ENCODE measurements at regions not wholly inside any gene's neighbourhood (a gene's known extent, or its start where the extent isn't known, plus 50 kb on each side); places are given as distances from the start of the nearest gene placed in this dataset.

- TF ChIP-seq, protein P1, sequence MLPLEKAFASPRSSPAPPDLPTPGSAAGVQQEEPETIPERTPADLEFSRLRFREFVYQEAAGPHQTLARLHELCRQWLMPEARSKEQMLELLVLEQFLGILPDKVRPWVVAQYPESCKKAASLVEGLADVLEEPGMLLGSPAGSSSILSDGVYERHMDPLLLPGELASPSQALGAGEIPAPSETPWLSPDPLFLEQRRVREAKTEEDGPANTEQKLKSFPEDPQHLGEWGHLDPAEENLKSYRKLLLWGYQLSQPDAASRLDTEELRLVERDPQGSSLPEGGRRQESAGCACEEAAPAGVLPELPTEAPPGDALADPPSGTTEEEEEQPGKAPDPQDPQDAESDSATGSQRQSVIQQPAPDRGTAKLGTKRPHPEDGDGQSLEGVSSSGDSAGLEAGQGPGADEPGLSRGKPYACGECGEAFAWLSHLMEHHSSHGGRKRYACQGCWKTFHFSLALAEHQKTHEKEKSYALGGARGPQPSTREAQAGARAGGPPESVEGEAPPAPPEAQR (CRISPR knock-in tag; IDR thresholded peaks at IDR 0.05) = no peak
- TF ChIP-seq ZNF138 (CRISPR knock-in tag; conservative IDR thresholded peaks at IDR 0.05) (no peak), TCF7 (CRISPR knock-in tag; IDR thresholded peaks at IDR 0.05; ENCODE audit: low read depth) (no peak), RELA (CRISPR knock-in tag; IDR thresholded peaks at IDR 0.05; ENCODE audit: borderline replicate concordance) (no peak), HMGA2 (CRISPR knock-in tag; IDR thresholded peaks at IDR 0.05) (no peak), SOX15 (CRISPR knock-in tag; IDR thresholded peaks at IDR 0.05) (no peak), ATF2 (CRISPR knock-in tag; IDR thresholded peaks at IDR 0.05; ENCODE audit: borderline replicate concordance, low read depth) (no peak), ARID4B (CRISPR knock-in tag; IDR thresholded peaks at IDR 0.05; ENCODE audit: borderline replicate concordance) (no peak), ZBTB21 (CRISPR knock-in tag; IDR thresholded peaks at IDR 0.05; ENCODE audit: borderline replicate concordance) (no peak), KAT7 (CRISPR knock-in tag; IDR thresholded peaks at IDR 0.05; ENCODE audit: borderline replicate concordance) (no peak), ATF1 (CRISPR knock-in tag; IDR thresholded peaks at IDR 0.05) (no peak)
- TF ChIP-seq, protein P2, sequence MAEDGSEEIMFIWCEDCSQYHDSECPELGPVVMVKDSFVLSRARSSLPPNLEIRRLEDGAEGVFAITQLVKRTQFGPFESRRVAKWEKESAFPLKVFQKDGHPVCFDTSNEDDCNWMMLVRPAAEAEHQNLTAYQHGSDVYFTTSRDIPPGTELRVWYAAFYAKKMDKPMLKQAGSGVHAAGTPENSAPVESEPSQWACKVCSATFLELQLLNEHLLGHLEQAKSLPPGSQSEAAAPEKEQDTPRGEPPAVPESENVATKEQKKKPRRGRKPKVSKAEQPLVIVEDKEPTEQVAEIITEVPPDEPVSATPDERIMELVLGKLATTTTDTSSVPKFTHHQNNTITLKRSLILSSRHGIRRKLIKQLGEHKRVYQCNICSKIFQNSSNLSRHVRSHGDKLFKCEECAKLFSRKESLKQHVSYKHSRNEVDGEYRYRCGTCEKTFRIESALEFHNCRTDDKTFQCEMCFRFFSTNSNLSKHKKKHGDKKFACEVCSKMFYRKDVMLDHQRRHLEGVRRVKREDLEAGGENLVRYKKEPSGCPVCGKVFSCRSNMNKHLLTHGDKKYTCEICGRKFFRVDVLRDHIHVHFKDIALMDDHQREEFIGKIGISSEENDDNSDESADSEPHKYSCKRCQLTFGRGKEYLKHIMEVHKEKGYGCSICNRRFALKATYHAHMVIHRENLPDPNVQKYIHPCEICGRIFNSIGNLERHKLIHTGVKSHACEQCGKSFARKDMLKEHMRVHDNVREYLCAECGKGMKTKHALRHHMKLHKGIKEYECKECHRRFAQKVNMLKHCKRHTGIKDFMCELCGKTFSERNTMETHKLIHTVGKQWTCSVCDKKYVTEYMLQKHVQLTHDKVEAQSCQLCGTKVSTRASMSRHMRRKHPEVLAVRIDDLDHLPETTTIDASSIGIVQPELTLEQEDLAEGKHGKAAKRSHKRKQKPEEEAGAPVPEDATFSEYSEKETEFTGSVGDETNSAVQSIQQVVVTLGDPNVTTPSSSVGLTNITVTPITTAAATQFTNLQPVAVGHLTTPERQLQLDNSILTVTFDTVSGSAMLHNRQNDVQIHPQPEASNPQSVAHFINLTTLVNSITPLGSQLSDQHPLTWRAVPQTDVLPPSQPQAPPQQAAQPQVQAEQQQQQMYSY (CRISPR knock-in tag; IDR thresholded peaks at IDR 0.05) = no peak
- TF ChIP-seq, protein P3, sequence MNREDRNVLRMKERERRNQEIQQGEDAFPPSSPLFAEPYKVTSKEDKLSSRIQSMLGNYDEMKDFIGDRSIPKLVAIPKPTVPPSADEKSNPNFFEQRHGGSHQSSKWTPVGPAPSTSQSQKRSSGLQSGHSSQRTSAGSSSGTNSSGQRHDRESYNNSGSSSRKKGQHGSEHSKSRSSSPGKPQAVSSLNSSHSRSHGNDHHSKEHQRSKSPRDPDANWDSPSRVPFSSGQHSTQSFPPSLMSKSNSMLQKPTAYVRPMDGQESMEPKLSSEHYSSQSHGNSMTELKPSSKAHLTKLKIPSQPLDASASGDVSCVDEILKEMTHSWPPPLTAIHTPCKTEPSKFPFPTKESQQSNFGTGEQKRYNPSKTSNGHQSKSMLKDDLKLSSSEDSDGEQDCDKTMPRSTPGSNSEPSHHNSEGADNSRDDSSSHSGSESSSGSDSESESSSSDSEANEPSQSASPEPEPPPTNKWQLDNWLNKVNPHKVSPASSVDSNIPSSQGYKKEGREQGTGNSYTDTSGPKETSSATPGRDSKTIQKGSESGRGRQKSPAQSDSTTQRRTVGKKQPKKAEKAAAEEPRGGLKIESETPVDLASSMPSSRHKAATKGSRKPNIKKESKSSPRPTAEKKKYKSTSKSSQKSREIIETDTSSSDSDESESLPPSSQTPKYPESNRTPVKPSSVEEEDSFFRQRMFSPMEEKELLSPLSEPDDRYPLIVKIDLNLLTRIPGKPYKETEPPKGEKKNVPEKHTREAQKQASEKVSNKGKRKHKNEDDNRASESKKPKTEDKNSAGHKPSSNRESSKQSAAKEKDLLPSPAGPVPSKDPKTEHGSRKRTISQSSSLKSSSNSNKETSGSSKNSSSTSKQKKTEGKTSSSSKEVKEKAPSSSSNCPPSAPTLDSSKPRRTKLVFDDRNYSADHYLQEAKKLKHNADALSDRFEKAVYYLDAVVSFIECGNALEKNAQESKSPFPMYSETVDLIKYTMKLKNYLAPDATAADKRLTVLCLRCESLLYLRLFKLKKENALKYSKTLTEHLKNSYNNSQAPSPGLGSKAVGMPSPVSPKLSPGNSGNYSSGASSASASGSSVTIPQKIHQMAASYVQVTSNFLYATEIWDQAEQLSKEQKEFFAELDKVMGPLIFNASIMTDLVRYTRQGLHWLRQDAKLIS (CRISPR knock-in tag; IDR thresholded peaks at IDR 0.05; ENCODE audit: borderline replicate concordance) = no peak
Measured at GRCh38 chr9:116072046-116072445, 81.5 kb upstream of the PAPPA start (continued).
